ENCODE measurements at regions not wholly inside any gene's neighbourhood (a gene's known extent, or its start where the extent isn't known, plus 50 kb on each side); places are given as distances from the start of the nearest gene placed in this dataset.

GRCh38 chr4:18454349-18454748 is 432.8 kb upstream of the LCORL start:
- no peak for TF ChIP-seq CTCF (conservative IDR thresholded peaks at IDR 0.05)
- TF ChIP-seq EZH2 (IDR thresholded peaks at IDR 0.05; ENCODE audit: low read depth): no peak

Data from PC-9 (cell line).